ENCODE measurements at regions not wholly inside any gene's neighbourhood (a gene's known extent, or its start where the extent isn't known, plus 50 kb on each side); places are given as distances from the start of the nearest gene placed in this dataset.

DNA sequence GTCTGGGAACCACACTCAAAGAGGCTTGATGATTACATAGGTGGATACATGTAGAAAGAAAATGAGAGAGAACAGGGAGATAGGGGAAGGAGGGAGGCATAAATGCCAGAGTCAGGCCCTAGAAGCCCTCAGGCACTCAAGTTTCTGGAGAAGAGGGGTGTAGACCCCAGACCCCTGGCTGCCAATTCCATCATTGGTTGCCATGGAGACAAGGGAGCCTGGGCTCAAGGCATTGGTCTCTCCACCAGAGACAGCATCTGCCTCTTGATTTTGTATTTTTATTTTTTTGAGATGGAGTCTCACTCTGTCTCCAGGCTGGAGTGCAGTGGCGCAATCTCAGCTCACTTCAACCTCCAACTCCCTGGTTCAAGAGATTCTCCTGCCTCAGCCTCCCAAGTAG, 114.3 kb upstream of the GRIK3 start:
- no peaks in the 10 kb centered on the region for H3K9me3 ChIP-seq (ENCODE audit: low read depth)
- DNase-seq (ENCODE audit: low spot score): no peak
- no peaks in the 10 kb centered on the region for H4K20me1 ChIP-seq (ENCODE audit: insufficient read depth, poor library complexity, severe bottlenecking)
- WGBS (ENCODE audit: low lambda C conversion rate, missing lambda C conversion rate): 94% methylated on average over 1 of the region's 1 CpG
- no peaks in the 10 kb centered on the region for H3K4me1 ChIP-seq (ENCODE audit: insufficient read depth)
- H3K4me3 ChIP-seq: no peak overlapping the region
- no peak overlapping the region for H3K27ac ChIP-seq
- H2AFZ ChIP-seq: no peak overlapping the region
- no peaks in the 10 kb centered on the region for H3K79me2 ChIP-seq
- no peak for TF ChIP-seq EZH2phosphoT487 (IDR thresholded peaks at IDR 0.05; ENCODE audit: low read depth, severe bottlenecking, unreplicated experiment)
- no peak for TF ChIP-seq EZH2 (IDR thresholded peaks at IDR 0.05; ENCODE audit: borderline replicate concordance)
- TF ChIP-seq, protein P1, sequence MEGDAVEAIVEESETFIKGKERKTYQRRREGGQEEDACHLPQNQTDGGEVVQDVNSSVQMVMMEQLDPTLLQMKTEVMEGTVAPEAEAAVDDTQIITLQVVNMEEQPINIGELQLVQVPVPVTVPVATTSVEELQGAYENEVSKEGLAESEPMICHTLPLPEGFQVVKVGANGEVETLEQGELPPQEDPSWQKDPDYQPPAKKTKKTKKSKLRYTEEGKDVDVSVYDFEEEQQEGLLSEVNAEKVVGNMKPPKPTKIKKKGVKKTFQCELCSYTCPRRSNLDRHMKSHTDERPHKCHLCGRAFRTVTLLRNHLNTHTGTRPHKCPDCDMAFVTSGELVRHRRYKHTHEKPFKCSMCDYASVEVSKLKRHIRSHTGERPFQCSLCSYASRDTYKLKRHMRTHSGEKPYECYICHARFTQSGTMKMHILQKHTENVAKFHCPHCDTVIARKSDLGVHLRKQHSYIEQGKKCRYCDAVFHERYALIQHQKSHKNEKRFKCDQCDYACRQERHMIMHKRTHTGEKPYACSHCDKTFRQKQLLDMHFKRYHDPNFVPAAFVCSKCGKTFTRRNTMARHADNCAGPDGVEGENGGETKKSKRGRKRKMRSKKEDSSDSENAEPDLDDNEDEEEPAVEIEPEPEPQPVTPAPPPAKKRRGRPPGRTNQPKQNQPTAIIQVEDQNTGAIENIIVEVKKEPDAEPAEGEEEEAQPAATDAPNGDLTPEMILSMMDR (IDR thresholded peaks at IDR 0.05; ENCODE audit: poor library complexity): no peak
- no peak overlapping the region for H3K4me2 ChIP-seq
- no peaks in the 10 kb centered on the region for H3K9me2 ChIP-seq (replicated peaks; ENCODE audit: insufficient read depth)
- H3K27me3 ChIP-seq: peaks cover 10% of the 10 kb centered on the region
- H3K36me3 ChIP-seq (replicated peaks; ENCODE audit: insufficient read depth, low read depth): no peaks in the 10 kb centered on the region

DNA sequence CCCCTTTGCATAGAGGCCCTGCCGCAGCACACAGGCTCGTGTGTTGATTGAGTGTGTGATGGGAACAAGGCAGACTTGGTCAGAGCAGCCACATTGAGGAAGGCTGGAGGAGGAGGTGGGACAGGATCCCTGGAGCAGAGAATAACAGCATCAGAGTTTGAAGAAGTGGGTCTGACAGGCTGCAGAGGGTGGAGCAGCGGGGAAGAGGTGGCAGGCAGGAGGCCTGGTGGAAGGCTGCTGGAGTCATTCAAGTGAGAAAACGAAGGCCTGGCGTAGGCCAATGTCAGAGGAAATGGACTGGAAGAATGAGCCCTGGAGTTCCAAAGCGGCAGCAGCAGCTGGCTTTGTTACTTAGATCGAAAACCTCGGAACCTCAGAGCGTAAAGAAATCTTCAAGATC, 115.0 kb upstream of the GRIK3 start:
- no peaks in the 10 kb centered on the region for H3K36me3 ChIP-seq (replicated peaks; ENCODE audit: insufficient read depth, low read depth)
- no peak for TF ChIP-seq EZH2phosphoT487 (IDR thresholded peaks at IDR 0.05; ENCODE audit: low read depth, severe bottlenecking, unreplicated experiment)
- TF ChIP-seq, protein P1 (IDR thresholded peaks at IDR 0.05; ENCODE audit: poor library complexity): no peak
- TF ChIP-seq EZH2 (IDR thresholded peaks at IDR 0.05; ENCODE audit: borderline replicate concordance): no peak
- H4K20me1 ChIP-seq (ENCODE audit: insufficient read depth, poor library complexity, severe bottlenecking): no peaks in the 10 kb centered on the region
- DNase-seq (ENCODE audit: low spot score): no peak
- H3K27ac ChIP-seq: no peak overlapping the region
- no peak overlapping the region for H3K4me2 ChIP-seq
- no peaks in the 10 kb centered on the region for H3K9me3 ChIP-seq (ENCODE audit: low read depth)
- no peaks in the 10 kb centered on the region for H3K4me1 ChIP-seq (ENCODE audit: insufficient read depth)
- no peaks in the 10 kb centered on the region for H3K79me2 ChIP-seq
- H2AFZ ChIP-seq: no peak overlapping the region
- 80% methylated on average over 9 of the region's 9 CpGs for WGBS (ENCODE audit: low lambda C conversion rate, missing lambda C conversion rate)
- no peaks in the 10 kb centered on the region for H3K9me2 ChIP-seq (replicated peaks; ENCODE audit: insufficient read depth)
- H3K27me3 ChIP-seq: peaks cover 10% of the 10 kb centered on the region
- no peak overlapping the region for H3K4me3 ChIP-seq

GRCh38 chr1:37150986-37151385, 116.7 kb upstream of the GRIK3 start:
- Histone ChIP-seq H3K4me1 (ENCODE audit: insufficient read depth) (no peaks in the 10 kb centered on the region), H2AFZ (no peak overlapping the region), H3K4me3 (no peak overlapping the region), H3K27ac (no peak overlapping the region), H3K9me3 (ENCODE audit: low read depth) (no peaks in the 10 kb centered on the region), H3K9me2 (replicated peaks; ENCODE audit: insufficient read depth) (no peaks in the 10 kb centered on the region), H3K4me2 (no peak overlapping the region), H3K36me3 (replicated peaks; ENCODE audit: insufficient read depth, low read depth) (no peaks in the 10 kb centered on the region), H4K20me1 (ENCODE audit: insufficient read depth, poor library complexity, severe bottlenecking) (no peaks in the 10 kb centered on the region), H3K79me2 (no peaks in the 10 kb centered on the region), H3K27me3 (no peaks in the 10 kb centered on the region)
- WGBS (ENCODE audit: low lambda C conversion rate, missing lambda C conversion rate): 75% methylated on average over 5 of the region's 5 CpGs
- TF ChIP-seq, protein P1 (IDR thresholded peaks at IDR 0.05; ENCODE audit: poor library complexity): no peak
- no peak for TF ChIP-seq EZH2phosphoT487 (IDR thresholded peaks at IDR 0.05; ENCODE audit: low read depth, severe bottlenecking, unreplicated experiment)
- no peak for TF ChIP-seq EZH2 (IDR thresholded peaks at IDR 0.05; ENCODE audit: borderline replicate concordance)
- no peak for DNase-seq (ENCODE audit: low spot score)

GRCh38 chr1:37151789-37152188, 117.5 kb upstream of the GRIK3 start:
- no peaks in the 10 kb centered on the region for H3K79me2 ChIP-seq
- H4K20me1 ChIP-seq (ENCODE audit: insufficient read depth, poor library complexity, severe bottlenecking): no peaks in the 10 kb centered on the region
- H3K36me3 ChIP-seq (replicated peaks; ENCODE audit: insufficient read depth, low read depth): no peaks in the 10 kb centered on the region
- H3K27me3 ChIP-seq: no peaks in the 10 kb centered on the region
- TF ChIP-seq EZH2 (IDR thresholded peaks at IDR 0.05; ENCODE audit: borderline replicate concordance): no peak
- TF ChIP-seq, protein P1 (IDR thresholded peaks at IDR 0.05; ENCODE audit: poor library complexity): no peak
- 73% methylated on average over 3 of the region's 3 CpGs for WGBS (ENCODE audit: low lambda C conversion rate, missing lambda C conversion rate)
- no peak overlapping the region for H3K27ac ChIP-seq
- H3K4me1 ChIP-seq (ENCODE audit: insufficient read depth): no peaks in the 10 kb centered on the region
- no peaks in the 10 kb centered on the region for H3K9me3 ChIP-seq (ENCODE audit: low read depth)
- no peak for DNase-seq (ENCODE audit: low spot score)
- H3K4me3 ChIP-seq: no peak overlapping the region
- no peak overlapping the region for H2AFZ ChIP-seq
- no peak overlapping the region for H3K4me2 ChIP-seq
- no peaks in the 10 kb centered on the region for H3K9me2 ChIP-seq (replicated peaks; ENCODE audit: insufficient read depth)

All from hepatocyte (in vitro differentiated cells).